SK-N-MC (cell line): ENCODE measurements at regions not wholly inside any gene's neighbourhood (a gene's known extent, or its start where the extent isn't known, plus 50 kb on each side); places are given as distances from the start of the nearest gene placed in this dataset.

Source experiments
- EZH2 ChIP-seq: fragments of 200-600 bp; sonication (generic); IDR thresholded peaks from one replicate; pipeline ENCODE4 v1.6.1; 2017; ENCODE audit warnings: antibody characterized with exemption
- FOXP2 ChIP-seq: optimal IDR thresholded peaks from 2 replicates; pipeline ENCODE3; 2011; ENCODE audit warnings: mild to moderate bottlenecking, moderate library complexity; ENCODE audit not compliant: insufficient read depth; ENCODE audit errors: extremely low read length, control extremely low read depth
- POLR2AphosphoS5 ChIP-seq: IDR thresholded peaks from 2 replicates; pipeline ENCODE4 v1.6.1; 2012; ENCODE audit warnings: mild to moderate bottlenecking, low read depth, low read length, borderline replicate concordance

DNA sequence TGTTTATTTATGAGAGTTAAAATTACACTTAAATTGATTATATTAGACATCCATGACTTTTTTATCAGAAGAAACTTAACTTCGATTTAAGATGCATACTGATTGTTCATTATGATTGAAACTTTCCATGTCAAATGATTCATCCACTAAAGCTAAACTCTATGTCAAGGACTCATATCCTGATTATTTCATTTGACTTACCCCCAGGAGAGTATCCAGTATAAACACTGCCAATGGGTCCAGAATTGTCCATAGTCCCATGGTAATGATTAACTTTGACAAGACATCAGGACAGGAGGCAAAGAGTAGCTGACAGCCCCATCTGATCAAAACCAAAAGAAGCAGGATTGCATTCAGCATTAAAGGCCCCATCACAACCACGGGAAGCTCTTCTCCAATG is 709.9 kb downstream of the TFAP2A start:
- TF ChIP-seq POLR2AphosphoS5 (no peak), EZH2 (no peak), FOXP2 (no peak)
